HEK293T (cell line): ENCODE measurements at regions not wholly inside any gene's neighbourhood (a gene's known extent, or its start where the extent isn't known, plus 50 kb on each side); places are given as distances from the start of the nearest gene placed in this dataset.

Source experiments
- BHLHE40 ChIP-seq: fragments of 450-650 bp; IDR thresholded peaks from 2 replicates; pipeline ENCODE4 v1.6.1; 2016; ENCODE audit warnings: mild to moderate bottlenecking, moderate library complexity, borderline replicate concordance
- ELF4 ChIP-seq: fragments of 450-650 bp; IDR thresholded peaks from 2 replicates; pipeline ENCODE4 v1.6.1; 2017; ENCODE audit warnings: antibody characterized with exemption
- FOXA1 ChIP-seq: fragments of 450-650 bp; IDR thresholded peaks from 2 replicates; pipeline ENCODE4 v1.6.1; 2016; ENCODE audit warnings: mild to moderate bottlenecking
- FOXK2 ChIP-seq: fragments of 450-650 bp; IDR thresholded peaks from 2 replicates; pipeline ENCODE4 v1.6.1; 2016; ENCODE audit warnings: mild to moderate bottlenecking
- FOXM1 ChIP-seq: fragments of 450-650 bp; IDR thresholded peaks from 2 replicates; pipeline ENCODE4 v1.6.1; 2017; ENCODE audit warnings: mild to moderate bottlenecking, borderline replicate concordance
- LEF1 ChIP-seq: fragments of 450-650 bp; IDR thresholded peaks from 2 replicates; pipeline ENCODE4 v1.6.1; 2017; ENCODE audit warnings: mild to moderate bottlenecking, borderline replicate concordance
- NFRKB ChIP-seq: fragments of 450-650 bp; IDR thresholded peaks from 2 replicates; pipeline ENCODE4 v1.6.1; 2016; ENCODE audit warnings: mild to moderate bottlenecking, moderate library complexity
- SP1 ChIP-seq: fragments of 450-650 bp; IDR thresholded peaks from 2 replicates; pipeline ENCODE4 v1.6.1; 2017
- SUZ12 ChIP-seq: fragments of 450-650 bp; IDR thresholded peaks from 2 replicates; pipeline ENCODE4 v1.6.1; 2016; ENCODE audit warnings: mild to moderate bottlenecking
- ZNF384 ChIP-seq: fragments of 450-650 bp; IDR thresholded peaks from 2 replicates; pipeline ENCODE4 v1.6.1; 2016
- TF ChIP-seq, protein P1 (sequence below): fragments of 450-650 bp; IDR thresholded peaks from 2 replicates; pipeline ENCODE4 v1.6.1; 2016

DNA sequence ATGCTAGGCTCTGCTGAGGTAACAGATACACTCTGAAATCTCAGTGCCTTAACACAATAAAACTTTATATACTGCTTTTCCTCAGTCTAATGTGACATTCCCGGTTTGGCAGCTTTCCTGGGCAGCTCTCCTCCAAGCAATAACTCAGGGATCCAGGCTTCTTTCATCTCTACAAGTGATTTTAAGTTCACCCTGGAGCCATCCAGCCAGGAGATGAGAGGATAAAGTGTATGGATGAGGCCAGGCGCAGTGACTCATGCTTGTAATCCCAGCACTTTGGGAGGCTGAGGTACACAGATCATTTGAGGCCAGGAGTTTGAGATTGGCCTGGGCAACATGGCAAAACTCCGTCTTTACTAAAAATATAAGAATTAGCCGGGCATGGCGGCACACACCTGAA, 147.2 kb downstream of the UTP18 start:
- no peak for TF ChIP-seq ZNF384
- TF ChIP-seq SP1 = no peak
- no peak for TF ChIP-seq NFRKB
- TF ChIP-seq ELF4 = no peak
- TF ChIP-seq FOXM1 = no peak
- no peak for TF ChIP-seq LEF1
- no peak for TF ChIP-seq FOXK2
- no peak for TF ChIP-seq FOXA1
- TF ChIP-seq, protein P1, sequence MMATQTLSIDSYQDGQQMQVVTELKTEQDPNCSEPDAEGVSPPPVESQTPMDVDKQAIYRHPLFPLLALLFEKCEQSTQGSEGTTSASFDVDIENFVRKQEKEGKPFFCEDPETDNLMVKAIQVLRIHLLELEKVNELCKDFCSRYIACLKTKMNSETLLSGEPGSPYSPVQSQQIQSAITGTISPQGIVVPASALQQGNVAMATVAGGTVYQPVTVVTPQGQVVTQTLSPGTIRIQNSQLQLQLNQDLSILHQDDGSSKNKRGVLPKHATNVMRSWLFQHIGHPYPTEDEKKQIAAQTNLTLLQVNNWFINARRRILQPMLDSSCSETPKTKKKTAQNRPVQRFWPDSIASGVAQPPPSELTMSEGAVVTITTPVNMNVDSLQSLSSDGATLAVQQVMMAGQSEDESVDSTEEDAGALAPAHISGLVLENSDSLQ = no peak
- TF ChIP-seq BHLHE40 = no peak
- no peak for TF ChIP-seq SUZ12
